HCT116 (cell line): ENCODE measurements at regions not wholly inside any gene's neighbourhood (a gene's known extent, or its start where the extent isn't known, plus 50 kb on each side); places are given as distances from the start of the nearest gene placed in this dataset.

ENCODE experiments used
- ATAC-seq: fragments of 200-7000 bp; cut with Tn5 transposase; 2 replicates; pipeline ENCODE4 v1.9.1; 2020; ENCODE audit warnings: mild to moderate bottlenecking, moderate library complexity
- BruUV-seq: library from RNA; stranded (reverse); fragments of 400-500 nt; replicated peaks from 2 replicates; lab custom pipeline; 2021; lab: Mats Ljungman, UMichigan
- CTCF ChIA-PET: fragments of 300-600 bp; sonication (Branson Sonifier 250); formaldehyde crosslinking; loops from one replicate; lab custom pipeline; 2021; ENCODE audit warnings: antibody characterized with exemption; lab: Charles Lee
- POLR2A ChIA-PET: fragments of 300-600, 350-600 bp; sonication (Branson Sonifier 250); formaldehyde crosslinking; loops from one replicate; lab custom pipeline; 2021; ENCODE audit warnings: antibody characterized with exemption; lab: Charles Lee
- RAD21 ChIA-PET, 2 experiments: fragments of 300-600 bp; sonication (Branson Sonifier 250); formaldehyde crosslinking; loops; one replicate each; lab custom pipeline; 2023; ENCODE audit warnings: low total read pairs in 2 of 2; ENCODE audit not compliant: uncharacterized antibody in 2 of 2, unreplicated experiment in 2 of 2, low non-redundant PET in 1 of 2; lab: Charles Lee
- DNase-seq: peaks from one replicate; pipeline ENCODE4 v3.0.0-alpha.2; 2010; ENCODE audit warnings: low read depth, low spot score
- H2AFZ ChIP-seq: fragments of 200-600 bp; shearing (Covaris generic), sonication (generic); 2 replicates; pipeline ENCODE4 v1.6.1; 2017; ENCODE audit warnings: low read depth, mixed run types, mixed read lengths, antibody characterized with exemption, low read length; ENCODE audit not compliant: poor library complexity, severe bottlenecking
- H3K27ac ChIP-seq: 2 replicates; pipeline ENCODE4 v1.5.1; 2012; ENCODE audit warnings: low read depth, low read length
- H3K27me3 ChIP-seq: fragments of 200-600 bp; sonication (generic); 2 replicates; pipeline ENCODE4 v1.6.1; 2016; ENCODE audit warnings: mixed run types, low read length, mixed read lengths; ENCODE audit not compliant: insufficient read depth
- H3K36me3 ChIP-seq, 2 experiments: fragments of 200-500 bp in 1 of 2; fragments of 200-600 bp in 1 of 2; sonication (Bioruptor generic) in 1 of 2; sonication (generic) in 1 of 2; 2 replicates each; pipeline versions ENCODE4 v1.5.1 to v1.6.1; 2014 to 2016; ENCODE audit warnings: low read length in 2 of 2, inconsistent platforms in 1 of 2, mixed read lengths in 1 of 2, mixed run types in 1 of 2; ENCODE audit not compliant: insufficient read depth in 2 of 2, control insufficient read depth in 1 of 2
- H3K4me1 ChIP-seq, 2 experiments: fragments of 200-600 bp in 1 of 2; sonication (generic) in 1 of 2; 2 replicates each; pipeline versions ENCODE4 v1.5.1 to v1.6.1; 2012 to 2017; ENCODE audit warnings: low read length in 2 of 2, inconsistent platforms in 1 of 2, mild to moderate bottlenecking in 1 of 2, mixed read lengths in 1 of 2, mixed run types in 1 of 2, moderate library complexity in 1 of 2; ENCODE audit not compliant: insufficient read depth in 2 of 2, control insufficient read depth in 1 of 2
- H3K4me2 ChIP-seq: fragments of 200-600 bp; sonication (generic); 2 replicates; pipeline ENCODE4 v1.6.1; 2017; ENCODE audit warnings: mixed run types, low read length, mixed read lengths
- H3K4me3 ChIP-seq, 2 experiments: fragments of 200-600 bp in 1 of 2; sonication (generic) in 1 of 2; replicated peaks in 1 of 2; 2 replicates each; pipeline ENCODE4 v1.5.1; 2011 to 2016; ENCODE audit warnings: low read length in 2 of 2, control low read depth in 1 of 2, low read depth in 1 of 2, mild to moderate bottlenecking in 1 of 2, mixed read lengths in 1 of 2, mixed run types in 1 of 2
- H3K79me2 ChIP-seq: fragments of 200-600 bp; sonication (generic); 2 replicates; pipeline ENCODE4 v1.6.1; 2017; ENCODE audit warnings: mild to moderate bottlenecking, mixed run types, low read length, moderate library complexity, mixed read lengths; ENCODE audit not compliant: insufficient read depth
- H3K9ac ChIP-seq: fragments of 200-600 bp; sonication (generic); 2 replicates; pipeline ENCODE4 v1.6.1; 2016; ENCODE audit warnings: low read length, mixed read lengths
- H3K9me2 ChIP-seq: fragments of 200-600 bp; sonication (generic), shearing (Covaris generic); 2 replicates; pipeline ENCODE4 v1.6.1; 2017; ENCODE audit warnings: mixed run types, mild to moderate bottlenecking, moderate library complexity; ENCODE audit not compliant: insufficient read depth
- H3K9me3 ChIP-seq, 2 experiments: fragments of 200-500 bp in 1 of 2; fragments of 200-600 bp in 1 of 2; sonication (Bioruptor generic) in 1 of 2; sonication (generic) in 1 of 2; 2 replicates each; pipeline ENCODE4 v1.6.1; 2014 to 2017; ENCODE audit warnings: low read length in 2 of 2, mixed read lengths in 2 of 2, inconsistent platforms in 1 of 2, low read depth in 1 of 2, mild to moderate bottlenecking in 1 of 2, mixed run types in 1 of 2, moderate library complexity in 1 of 2; ENCODE audit not compliant: control insufficient read depth in 1 of 2, insufficient read depth in 1 of 2
- H4K20me1 ChIP-seq: fragments of 200-600 bp; sonication (generic), shearing (Covaris generic); 2 replicates; pipeline ENCODE4 v1.6.1; 2017; ENCODE audit warnings: mixed run types, mild to moderate bottlenecking, moderate library complexity; ENCODE audit not compliant: insufficient read depth
- ATF3 ChIP-seq: IDR thresholded peaks from 2 replicates; pipeline ENCODE4 v1.6.1; 2012
- CEBPB ChIP-seq: IDR thresholded peaks from 2 replicates; pipeline ENCODE4 v1.6.1; 2012; ENCODE audit warnings: low read depth
- CTCF ChIP-seq, 3 experiments: fragments of 200-600 bp in 1 of 3; sonication (generic) in 1 of 3; IDR thresholded peaks in 2 of 3; conservative IDR thresholded peaks in 1 of 3; 2 replicates each; pipeline ENCODE4 v1.5.1; 2012 to 2017; ENCODE audit warnings: low read depth in 2 of 3, low read length in 2 of 3, antibody characterized with exemption in 1 of 3, borderline replicate concordance in 1 of 3, control low read depth in 1 of 3, mild to moderate bottlenecking in 1 of 3, mixed read lengths in 1 of 3, mixed run types in 1 of 3, moderate library complexity in 1 of 3; ENCODE audit not compliant: insufficient read depth in 1 of 3
- EGR1 ChIP-seq: IDR thresholded peaks from 2 replicates; pipeline ENCODE4 v1.6.1; 2012; ENCODE audit warnings: low read depth
- ELF1 ChIP-seq: IDR thresholded peaks from 2 replicates; pipeline ENCODE4 v1.6.1; 2012; ENCODE audit warnings: low read depth, borderline replicate concordance
- EZH2 ChIP-seq: fragments of 200-600 bp; sonication (generic); IDR thresholded peaks from 2 replicates; pipeline ENCODE4 v1.6.1; 2017; ENCODE audit warnings: antibody characterized with exemption, mixed run types
- EZH2phosphoT487 ChIP-seq: fragments of 200-600 bp; IDR thresholded peaks from 2 replicates; pipeline ENCODE4 v1.6.1; 2018; ENCODE audit warnings: antibody characterized with exemption, borderline replicate concordance
- FOSL1 ChIP-seq: IDR thresholded peaks from 2 replicates; pipeline ENCODE4 v1.6.1; 2012; ENCODE audit warnings: low read depth
- JUND ChIP-seq: IDR thresholded peaks from 2 replicates; pipeline ENCODE4 v1.6.1; 2012
- MAX ChIP-seq: IDR thresholded peaks from 2 replicates; pipeline ENCODE4 v1.6.1; 2012
- POLR2A ChIP-seq: IDR thresholded peaks from 2 replicates; pipeline ENCODE4 v1.7.0; 2011; ENCODE audit warnings: borderline replicate concordance; ENCODE audit not compliant: insufficient read depth, insufficient read length; ENCODE audit errors: extremely low read depth
- RAD21 ChIP-seq: IDR thresholded peaks from 2 replicates; pipeline ENCODE4 v1.6.1; 2012; ENCODE audit warnings: low read depth, mild to moderate bottlenecking
- SIN3A ChIP-seq: IDR thresholded peaks from 2 replicates; pipeline ENCODE4 v1.6.1; 2012; ENCODE audit warnings: low read depth
- SP1 ChIP-seq: IDR thresholded peaks from 2 replicates; pipeline ENCODE4 v1.6.1; 2012; ENCODE audit warnings: low read depth
- SRF ChIP-seq: IDR thresholded peaks from 2 replicates; pipeline ENCODE4 v1.6.1; 2012; ENCODE audit warnings: low read depth
- TCF7L2 ChIP-seq: IDR thresholded peaks from 2 replicates; pipeline ENCODE4 v1.7.0; 2011; ENCODE audit warnings: borderline replicate concordance, inconsistent platforms; ENCODE audit not compliant: insufficient read depth, insufficient read length; ENCODE audit errors: extremely low read depth
- ZBTB33 ChIP-seq: IDR thresholded peaks from 2 replicates; pipeline ENCODE4 v1.6.1; 2011; ENCODE audit warnings: mild to moderate bottlenecking, low read length, moderate library complexity; ENCODE audit not compliant: insufficient replicate concordance; ENCODE audit errors: extremely low read depth
- ZFX ChIP-seq: fragments of 450-650 bp; IDR thresholded peaks from 2 replicates; pipeline ENCODE4 v1.6.1; 2017
- ZNF274 ChIP-seq: fragments of 200-500 bp; sonication (Bioruptor generic); IDR thresholded peaks from 2 replicates; pipeline ENCODE4 v1.6.1; 2014; ENCODE audit warnings: mild to moderate bottlenecking, low read depth, low read length, inconsistent platforms
- intact Hi-C: fragments of 100-400 bp; cut with micrococcal nuclease; formaldehyde crosslinking; loops from 2 replicates; pipeline ENCODE4 v1.10.0; 2022

- Histone ChIP-seq H3K9me2 (no peaks in the 10 kb centered on the region), H3K4me1 (no peaks in the 10 kb centered on the region), H3K27me3 (no peaks in the 10 kb centered on the region), H3K36me3 (no peaks in the 10 kb centered on the region), H3K9ac (no peak overlapping the region), H4K20me1 (no peaks in the 10 kb centered on the region), H3K27ac (no peak overlapping the region), H3K4me3 (no peak overlapping the region), H3K79me2 (no peaks in the 10 kb centered on the region), H2AFZ (no peak overlapping the region), H3K4me2 (no peak overlapping the region), H3K9me3 (no peaks in the 10 kb centered on the region)
- intact Hi-C loops = no loop called here
- POLR2A ChIA-PET = no interaction called here
- BruUV-seq = no TSS peak
- TF ChIP-seq SP1 = no peak
- no peak for TF ChIP-seq EZH2
- no peak for TF ChIP-seq RAD21
- TF ChIP-seq ELF1 = no peak
- no peak for TF ChIP-seq CEBPB
- TF ChIP-seq SRF = no peak
- TF ChIP-seq MAX = no peak
- no peak for TF ChIP-seq CTCF (IDR thresholded peaks at IDR 0.05 in 2 of 3, conservative IDR thresholded peaks at IDR 0.05 in 1 of 3; ENCODE audit: borderline replicate concordance in 1 of 3, insufficient read depth in 1 of 3, low read depth in 2 of 3, low read length in 2 of 3)
- no peak for TF ChIP-seq EGR1
- TF ChIP-seq SIN3A = no peak
- TF ChIP-seq ZFX = no peak
- no peak for TF ChIP-seq EZH2phosphoT487
- no peak for TF ChIP-seq JUND
- no peak for TF ChIP-seq ZNF274
- no peak for TF ChIP-seq TCF7L2
- no peak for TF ChIP-seq ATF3
- TF ChIP-seq ZBTB33 = no peak
- TF ChIP-seq POLR2A = no peak
- no peak for TF ChIP-seq FOSL1
- RAD21 ChIA-PET = no interaction called here
- CTCF ChIA-PET = no interaction called here
- ATAC-seq = no peak
- DNase-seq = no peak
These were observed 367.9 kb upstream of the ADGRL4 start for GRCh38 chr1:79374397-79374796.
